ENCODE measurements at regions not wholly inside any gene's neighbourhood (a gene's known extent, or its start where the extent isn't known, plus 50 kb on each side); places are given as distances from the start of the nearest gene placed in this dataset.

GRCh38 chr11:71115770-71116692 is 136.3 kb downstream of the SHANK2 start:
- TF ChIP-seq CTCF (conservative IDR thresholded peaks at IDR 0.05; ENCODE audit: low read length) (no peak), EZH2phosphoT487 (IDR thresholded peaks at IDR 0.05; ENCODE audit: borderline replicate concordance) (no peak)
